Gastrocnemius medialis (tissue), 4 donors: ENCODE measurements at regions not wholly inside any gene's neighbourhood (a gene's known extent, or its start where the extent isn't known, plus 50 kb on each side); places are given as distances from the start of the nearest gene placed in this dataset.

Source experiments
- CTCF ChIP-seq, 5 experiments: fragments of 450-650 bp in 3 of 5; fragments of 200-600 bp in 2 of 5; sonication (generic) in 2 of 5; IDR thresholded peaks in 4 of 5; conservative IDR thresholded peaks in 1 of 5; 1 replicate in 4 of 5; 2 replicates in 1 of 5; pipeline ENCODE4 v1.5.1; 2016 to 2019; ENCODE audit warnings: antibody characterized with exemption in 5 of 5, mild to moderate bottlenecking in 3 of 5, moderate library complexity in 3 of 5
- POLR2A ChIP-seq, 2 donors: fragments of 450-650 bp; IDR thresholded peaks; one replicate each; pipeline ENCODE4 v1.6.1; 2017; ENCODE audit warnings: antibody characterized with exemption in 2 of 2, mild to moderate bottlenecking in 2 of 2, moderate library complexity in 2 of 2

GRCh38 chr4:115770046-115770543 is 656.7 kb upstream of the NDST4 start:
- TF ChIP-seq CTCF (IDR thresholded peaks at IDR 0.05 in 4 of 5, conservative IDR thresholded peaks at IDR 0.05 in 1 of 5): no peak
- TF ChIP-seq POLR2A (IDR thresholded peaks at IDR 0.05): no peak
